ENCODE measurements at regions not wholly inside any gene's neighbourhood (a gene's known extent, or its start where the extent isn't known, plus 50 kb on each side); places are given as distances from the start of the nearest gene placed in this dataset.

DNA sequence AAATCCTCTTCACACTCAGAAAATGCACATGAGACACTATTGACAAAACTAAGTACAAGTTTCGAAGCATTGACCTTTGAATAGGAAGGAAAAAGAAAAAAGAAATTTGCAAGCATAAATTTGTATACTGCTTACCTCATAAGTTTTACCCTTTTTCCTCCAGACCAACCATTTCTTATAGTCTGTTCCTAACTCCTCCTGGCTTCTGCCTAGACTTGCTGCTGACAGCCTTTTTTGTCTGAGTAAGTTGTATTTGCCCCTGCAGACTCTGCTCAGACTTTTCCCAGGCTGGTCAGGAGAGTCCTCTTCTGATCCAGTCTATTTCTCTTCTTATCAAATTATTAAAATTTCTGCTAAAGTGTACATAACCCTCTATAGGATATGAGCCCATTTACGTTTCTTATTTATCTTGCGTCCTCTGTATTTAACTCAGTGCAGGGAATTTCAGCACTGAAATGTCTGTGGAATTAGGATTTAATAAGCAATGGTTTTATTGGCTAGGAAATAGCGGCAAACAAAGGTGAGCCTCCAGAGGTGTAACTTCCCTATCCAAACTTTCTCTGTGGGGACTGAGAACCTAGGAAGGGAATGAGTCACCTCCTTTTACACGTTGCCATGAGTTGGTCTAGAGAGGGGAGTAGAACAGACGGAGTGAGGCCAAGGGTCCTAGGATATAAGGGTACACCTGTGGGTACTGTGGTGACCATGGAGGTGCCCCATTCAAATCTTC is 207.1 kb upstream of the MARCKS start:
- TF ChIP-seq EP300 (IDR thresholded peaks at IDR 0.05; ENCODE audit: borderline replicate concordance in 1 of 2, low read depth in 1 of 2, low read length in 1 of 2): no peak
- no peak for TF ChIP-seq TEAD4 (IDR thresholded peaks at IDR 0.05; ENCODE audit: borderline replicate concordance, insufficient read depth)
- no peak for TF ChIP-seq NFIC (IDR thresholded peaks at IDR 0.05; ENCODE audit: borderline replicate concordance)
- TF ChIP-seq USF2 (IDR thresholded peaks at IDR 0.05; ENCODE audit: borderline replicate concordance, low read depth, low read length): no peak
- no peak for TF ChIP-seq RXRA (IDR thresholded peaks at IDR 0.05; ENCODE audit: borderline replicate concordance, low read depth)
- TF ChIP-seq, protein P1, sequence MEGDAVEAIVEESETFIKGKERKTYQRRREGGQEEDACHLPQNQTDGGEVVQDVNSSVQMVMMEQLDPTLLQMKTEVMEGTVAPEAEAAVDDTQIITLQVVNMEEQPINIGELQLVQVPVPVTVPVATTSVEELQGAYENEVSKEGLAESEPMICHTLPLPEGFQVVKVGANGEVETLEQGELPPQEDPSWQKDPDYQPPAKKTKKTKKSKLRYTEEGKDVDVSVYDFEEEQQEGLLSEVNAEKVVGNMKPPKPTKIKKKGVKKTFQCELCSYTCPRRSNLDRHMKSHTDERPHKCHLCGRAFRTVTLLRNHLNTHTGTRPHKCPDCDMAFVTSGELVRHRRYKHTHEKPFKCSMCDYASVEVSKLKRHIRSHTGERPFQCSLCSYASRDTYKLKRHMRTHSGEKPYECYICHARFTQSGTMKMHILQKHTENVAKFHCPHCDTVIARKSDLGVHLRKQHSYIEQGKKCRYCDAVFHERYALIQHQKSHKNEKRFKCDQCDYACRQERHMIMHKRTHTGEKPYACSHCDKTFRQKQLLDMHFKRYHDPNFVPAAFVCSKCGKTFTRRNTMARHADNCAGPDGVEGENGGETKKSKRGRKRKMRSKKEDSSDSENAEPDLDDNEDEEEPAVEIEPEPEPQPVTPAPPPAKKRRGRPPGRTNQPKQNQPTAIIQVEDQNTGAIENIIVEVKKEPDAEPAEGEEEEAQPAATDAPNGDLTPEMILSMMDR (IDR thresholded peaks at IDR 0.05): no peak
- no peak for TF ChIP-seq JUND (IDR thresholded peaks at IDR 0.05)
- TF ChIP-seq EZH2phosphoT487 (IDR thresholded peaks at IDR 0.05; ENCODE audit: borderline replicate concordance, low read depth): no peak
- TF ChIP-seq, protein P2, sequence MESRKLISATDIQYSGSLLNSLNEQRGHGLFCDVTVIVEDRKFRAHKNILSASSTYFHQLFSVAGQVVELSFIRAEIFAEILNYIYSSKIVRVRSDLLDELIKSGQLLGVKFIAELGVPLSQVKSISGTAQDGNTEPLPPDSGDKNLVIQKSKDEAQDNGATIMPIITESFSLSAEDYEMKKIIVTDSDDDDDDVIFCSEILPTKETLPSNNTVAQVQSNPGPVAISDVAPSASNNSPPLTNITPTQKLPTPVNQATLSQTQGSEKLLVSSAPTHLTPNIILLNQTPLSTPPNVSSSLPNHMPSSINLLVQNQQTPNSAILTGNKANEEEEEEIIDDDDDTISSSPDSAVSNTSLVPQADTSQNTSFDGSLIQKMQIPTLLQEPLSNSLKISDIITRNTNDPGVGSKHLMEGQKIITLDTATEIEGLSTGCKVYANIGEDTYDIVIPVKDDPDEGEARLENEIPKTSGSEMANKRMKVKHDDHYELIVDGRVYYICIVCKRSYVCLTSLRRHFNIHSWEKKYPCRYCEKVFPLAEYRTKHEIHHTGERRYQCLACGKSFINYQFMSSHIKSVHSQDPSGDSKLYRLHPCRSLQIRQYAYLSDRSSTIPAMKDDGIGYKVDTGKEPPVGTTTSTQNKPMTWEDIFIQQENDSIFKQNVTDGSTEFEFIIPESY (IDR thresholded peaks at IDR 0.05; ENCODE audit: borderline replicate concordance, low read depth): no peak
- TF ChIP-seq RFX5 (IDR thresholded peaks at IDR 0.05; ENCODE audit: low read length): no peak
- no peak for TF ChIP-seq SMC3 (IDR thresholded peaks at IDR 0.05; ENCODE audit: low read depth, low read length)
- no peak for TF ChIP-seq YY1 (IDR thresholded peaks at IDR 0.05; ENCODE audit: low read depth)
- no peak for TF ChIP-seq FOSL2 (IDR thresholded peaks at IDR 0.05; ENCODE audit: borderline replicate concordance, low read depth)

More for the DNA sequence above, 207.1 kb upstream of the MARCKS start:
- Histone ChIP-seq H3K36me3 (replicated peaks in 1 of 2; ENCODE audit: control insufficient read depth in 1 of 2, insufficient read depth in 2 of 2, low read length in 1 of 2) (no peaks in the 10 kb centered on the region), H2AFZ (ENCODE audit: low read depth) (no peak overlapping the region), H3K4me3 (ENCODE audit: low read depth in 2 of 2, low read length in 1 of 2) (no peak overlapping the region), H3K27me3 (ENCODE audit: insufficient read depth) (no peaks in the 10 kb centered on the region), H3K4me1 (ENCODE audit: control insufficient read depth in 1 of 2, insufficient read depth in 2 of 2, low read depth in 1 of 2, low read length in 1 of 2) (peaks cover 4 to 10% of the 10 kb centered on the region in 2 experiments), H3K79me2 (ENCODE audit: insufficient read depth) (no peaks in the 10 kb centered on the region), H4K20me1 (ENCODE audit: insufficient read depth) (no peaks in the 10 kb centered on the region), H3K27ac (ENCODE audit: low read depth in 2 of 2, low read length in 1 of 2) (no peak overlapping the region), H3K9ac (no peak overlapping the region), H3F3A (replicated peaks; ENCODE audit: insufficient read depth) (peaks cover 26% of the 10 kb centered on the region), H3K9me2 (no peaks in the 10 kb centered on the region), H3K4me2 (no peak overlapping the region), H3K9me3 (no peaks in the 10 kb centered on the region)
- CTCF ChIA-PET: interaction anchor here (1.9 kb wide), 1 partner anchor 209 kb away, joined by 5 read pairs; no protein-coding TSS in a partner anchor
- no peak for DNase-seq
- WGBS (ENCODE audit: low lambda C conversion rate): 70% methylated on average over 6 of the region's 6 CpGs
- POLR2A ChIA-PET: no interaction called here

Data from SK-N-SH (cell line).